HEK293T (cell line): ENCODE measurements at regions not wholly inside any gene's neighbourhood (a gene's known extent, or its start where the extent isn't known, plus 50 kb on each side); places are given as distances from the start of the nearest gene placed in this dataset.

Experiments
- CTCF ChIA-PET: fragments of 350-600 bp; formaldehyde crosslinking; extraction: SDS; loops from one replicate; lab custom pipeline; 2021; ENCODE audit warnings: antibody characterized with exemption, inconsistent platforms; lab: Yijun Ruan, JAX
- POLR2A ChIA-PET: fragments of 350-600 bp; formaldehyde crosslinking; extraction: SDS; loops from one replicate; lab custom pipeline; 2020; ENCODE audit warnings: antibody characterized with exemption, inconsistent platforms; lab: Yijun Ruan, JAX
- DNase-seq: peaks from one replicate; pipeline ENCODE4 v3.0.0; 2012; ENCODE audit warnings: mixed read lengths; ENCODE audit errors: extremely low spot score
- ARNT ChIP-seq: fragments of 450-650 bp; IDR thresholded peaks from 2 replicates; pipeline ENCODE4 v1.6.1; 2017; ENCODE audit warnings: mild to moderate bottlenecking
- BHLHE40 ChIP-seq: fragments of 450-650 bp; IDR thresholded peaks from 2 replicates; pipeline ENCODE4 v1.6.1; 2016; ENCODE audit warnings: mild to moderate bottlenecking, moderate library complexity, borderline replicate concordance
- CTBP1 ChIP-seq: fragments of 450-650 bp; IDR thresholded peaks from 2 replicates; pipeline ENCODE4 v1.6.1; 2016; ENCODE audit warnings: borderline replicate concordance
- ELF4 ChIP-seq: fragments of 450-650 bp; IDR thresholded peaks from 2 replicates; pipeline ENCODE4 v1.6.1; 2017; ENCODE audit warnings: antibody characterized with exemption
- FOXA1 ChIP-seq: fragments of 450-650 bp; IDR thresholded peaks from 2 replicates; pipeline ENCODE4 v1.6.1; 2016; ENCODE audit warnings: mild to moderate bottlenecking
- FOXK2 ChIP-seq: fragments of 450-650 bp; IDR thresholded peaks from 2 replicates; pipeline ENCODE4 v1.6.1; 2016; ENCODE audit warnings: mild to moderate bottlenecking
- FOXM1 ChIP-seq: fragments of 450-650 bp; IDR thresholded peaks from 2 replicates; pipeline ENCODE4 v1.6.1; 2017; ENCODE audit warnings: mild to moderate bottlenecking, borderline replicate concordance
- HDGF ChIP-seq: fragments of 450-650 bp; IDR thresholded peaks from 2 replicates; pipeline ENCODE4 v1.6.1; 2017; ENCODE audit warnings: antibody characterized with exemption, borderline replicate concordance
- L3MBTL2 ChIP-seq: fragments of 450-650 bp; conservative IDR thresholded peaks from 2 replicates; pipeline ENCODE4 v1.6.1; 2016; ENCODE audit warnings: mild to moderate bottlenecking
- LEF1 ChIP-seq: fragments of 450-650 bp; IDR thresholded peaks from 2 replicates; pipeline ENCODE4 v1.6.1; 2017; ENCODE audit warnings: mild to moderate bottlenecking, borderline replicate concordance
- NFRKB ChIP-seq: fragments of 450-650 bp; IDR thresholded peaks from 2 replicates; pipeline ENCODE4 v1.6.1; 2016; ENCODE audit warnings: mild to moderate bottlenecking, moderate library complexity
- PKNOX1 ChIP-seq: fragments of 450-650 bp; IDR thresholded peaks from 2 replicates; pipeline ENCODE4 v1.6.1; 2016
- SP1 ChIP-seq: fragments of 450-650 bp; IDR thresholded peaks from 2 replicates; pipeline ENCODE4 v1.6.1; 2017
- SUZ12 ChIP-seq: fragments of 450-650 bp; IDR thresholded peaks from 2 replicates; pipeline ENCODE4 v1.6.1; 2016; ENCODE audit warnings: mild to moderate bottlenecking
- TARDBP ChIP-seq: fragments of 450-650 bp; IDR thresholded peaks from 2 replicates; pipeline ENCODE4 v1.6.1; 2016
- ZNF384 ChIP-seq: fragments of 450-650 bp; IDR thresholded peaks from 2 replicates; pipeline ENCODE4 v1.6.1; 2016

GRCh38 chr17:52790359-52790955 is 631.9 kb upstream of the CA10 start:
- ChIA-PET CTCF (no interaction called here), POLR2A (no interaction called here)
- TF ChIP-seq ELF4: no peak
- no peak for TF ChIP-seq FOXM1
- TF ChIP-seq L3MBTL2: no peak
- no peak for TF ChIP-seq BHLHE40
- TF ChIP-seq CTBP1: no peak
- TF ChIP-seq PKNOX1: no peak
- no peak for TF ChIP-seq FOXK2
- TF ChIP-seq NFRKB: no peak
- no peak for TF ChIP-seq TARDBP
- no peak for TF ChIP-seq ZNF384
- TF ChIP-seq HDGF: no peak
- TF ChIP-seq FOXA1: no peak
- TF ChIP-seq SUZ12: no peak
- no peak for DNase-seq

- no peak for DNase-seq
- ChIA-PET POLR2A (no interaction called here), CTCF (no interaction called here)
- no peak for TF ChIP-seq FOXA1
These were observed 631.3 kb upstream of the CA10 start for GRCh38 chr17:52789829-52790228.

GRCh38 chr17:52776234-52776633 is 617.7 kb upstream of the CA10 start:
- no peak for TF ChIP-seq PKNOX1
- TF ChIP-seq ZNF384: no peak
- TF ChIP-seq BHLHE40: no peak
- TF ChIP-seq FOXK2: no peak
- TF ChIP-seq SP1: no peak
- no peak for TF ChIP-seq TARDBP
- no peak for TF ChIP-seq HDGF
- TF ChIP-seq SUZ12: no peak
- no peak for TF ChIP-seq CTBP1
- TF ChIP-seq ARNT: no peak
- TF ChIP-seq FOXM1: no peak
- no peak for TF ChIP-seq L3MBTL2
- CTCF ChIA-PET: no interaction called here
- POLR2A ChIA-PET: no interaction called here
- no peak for DNase-seq

- ChIA-PET CTCF (no interaction called here), POLR2A (no interaction called here)
- TF ChIP-seq CTBP1 (no peak), LEF1 (no peak), ELF4 (no peak), FOXK2 (no peak)
- no peak for DNase-seq
These were observed 604.3 kb upstream of the CA10 start for GRCh38 chr17:52762794-52763167.

- DNase-seq: no peak
- ChIA-PET POLR2A (no interaction called here), CTCF (no interaction called here)
- TF ChIP-seq L3MBTL2 (no peak), ELF4 (no peak), FOXK2 (no peak), TARDBP (no peak), SP1 (no peak), PKNOX1 (no peak), FOXM1 (no peak)
These were observed 603.8 kb upstream of the CA10 start for GRCh38 chr17:52762147-52762793.

- no peak for TF ChIP-seq HDGF
- no peak for TF ChIP-seq FOXA1
- no peak for TF ChIP-seq CTBP1
- TF ChIP-seq LEF1: no peak
- TF ChIP-seq ELF4: no peak
- TF ChIP-seq FOXK2: no peak
- no peak for TF ChIP-seq SP1
- TF ChIP-seq TARDBP: no peak
- TF ChIP-seq ARNT: no peak
- TF ChIP-seq FOXM1: no peak
- no peak for TF ChIP-seq ZNF384
- TF ChIP-seq NFRKB: no peak
- TF ChIP-seq PKNOX1: no peak
- no peak for TF ChIP-seq BHLHE40
- ChIA-PET POLR2A (no interaction called here), CTCF (no interaction called here)
- DNase-seq: no peak
These were observed 601.4 kb upstream of the CA10 start for GRCh38 chr17:52759864-52760263.
